ENCODE measurements at regions not wholly inside any gene's neighbourhood (a gene's known extent, or its start where the extent isn't known, plus 50 kb on each side); places are given as distances from the start of the nearest gene placed in this dataset.

DNA sequence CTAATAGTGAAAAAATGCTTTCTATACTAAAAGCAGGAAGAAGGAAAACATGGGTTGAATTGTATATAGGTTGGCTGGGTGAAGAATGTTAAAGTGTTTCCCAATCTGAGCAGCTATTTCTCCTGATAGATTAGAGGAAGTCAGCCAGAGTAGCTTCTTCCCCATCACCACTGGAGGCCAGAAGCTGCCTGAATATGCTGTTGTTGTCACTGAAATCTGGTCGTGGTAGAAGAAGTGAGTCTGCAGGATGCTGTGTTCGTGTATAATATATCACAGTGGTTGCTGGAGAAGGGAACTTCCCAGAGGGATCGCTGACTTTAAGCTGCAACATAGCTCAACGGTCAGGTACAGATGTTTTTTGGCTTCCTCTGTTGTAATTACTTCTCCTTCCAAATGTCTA lies 247.5 kb upstream of the LRATD1 start:
- in situ Hi-C loops (cut with MboI) (no loop called here), intact Hi-C loops (cut with micrococcal nuclease; ENCODE audit: unreplicated experiment) (no loop called here)
- BruUV-seq (replicated peaks) = no TSS peak
- H4K20me1 ChIP-seq (ENCODE audit: control insufficient read depth, insufficient read depth) = no peaks in the 10 kb centered on the region
- 16% methylated on average over 4 of the region's 4 CpGs for WGBS (ENCODE audit: insufficient coverage, insufficient replicate concordance, low lambda C conversion rate, missing lambda C conversion rate)
- peak; percentile 42 for ATAC-seq
- DNase-seq (ENCODE audit: low read depth, low spot score) = no peak
- ChIA-PET RAD21 (ENCODE audit: unreplicated experiment) (interaction anchor here (0.6 to 1.7 kb wide), 12 partner anchors 10 to 518 kb away, joined by 3 to 8 read pairs (median 4); no protein-coding TSS in a partner anchor), SMC1A (ENCODE audit: uncharacterized antibody, unreplicated experiment) (interaction anchor here (0.7 to 3.6 kb wide), 22 partner anchors 9 to 206 kb away, joined by 3 to 18 read pairs (median 5); no protein-coding TSS in a partner anchor), POLR2A (no interaction called here), CTCF (interaction anchor here (0.6 to 2.6 kb wide), 17 partner anchors 9 to 1119 kb away, joined by 3 to 13 read pairs (median 4); no protein-coding TSS in a partner anchor)
- H3K27ac ChIP-seq (ENCODE audit: control insufficient read depth, insufficient read depth) = no peak overlapping the region
- H3K79me2 ChIP-seq (ENCODE audit: control insufficient read depth, insufficient read depth, low read length) = no peaks in the 10 kb centered on the region
- H3K36me3 ChIP-seq (ENCODE audit: control insufficient read depth in 2 of 2, insufficient read depth in 2 of 2, low read length in 1 of 2) = no peaks in the 10 kb centered on the region
- no peak overlapping the region for H3K4me3 ChIP-seq
- no peak overlapping the region for H3K9ac ChIP-seq (ENCODE audit: control insufficient read depth, insufficient read depth, low read length)
- no peak overlapping the region for H3K4me2 ChIP-seq (ENCODE audit: control insufficient read depth, insufficient read depth)
- no peak for FAIRE-seq
- H3K4me1 ChIP-seq (ENCODE audit: control insufficient read depth, insufficient read depth, low read length) = no peaks in the 10 kb centered on the region
- TF ChIP-seq RAD21 (IDR thresholded peaks at IDR 0.05; ENCODE audit: insufficient read depth, low read depth, low read length) (peak; percentile 50; the same call in 1 of the 2 replicates), KAT2A (conservative IDR thresholded peaks at IDR 0.05; ENCODE audit: control insufficient read depth, low read depth, low read length) (no peak), HDAC6 (IDR thresholded peaks at IDR 0.05; ENCODE audit: unreplicated experiment) (no peak), ESRRA (IDR thresholded peaks at IDR 0.05; ENCODE audit: low read length) (no peak), SPI1 (IDR thresholded peaks at IDR 0.05; ENCODE audit: borderline replicate concordance, insufficient read depth, low read depth, low read length) (peak; percentile 25; the same call in 1 of the 2 replicates)
- TF ChIP-seq, protein P1, sequence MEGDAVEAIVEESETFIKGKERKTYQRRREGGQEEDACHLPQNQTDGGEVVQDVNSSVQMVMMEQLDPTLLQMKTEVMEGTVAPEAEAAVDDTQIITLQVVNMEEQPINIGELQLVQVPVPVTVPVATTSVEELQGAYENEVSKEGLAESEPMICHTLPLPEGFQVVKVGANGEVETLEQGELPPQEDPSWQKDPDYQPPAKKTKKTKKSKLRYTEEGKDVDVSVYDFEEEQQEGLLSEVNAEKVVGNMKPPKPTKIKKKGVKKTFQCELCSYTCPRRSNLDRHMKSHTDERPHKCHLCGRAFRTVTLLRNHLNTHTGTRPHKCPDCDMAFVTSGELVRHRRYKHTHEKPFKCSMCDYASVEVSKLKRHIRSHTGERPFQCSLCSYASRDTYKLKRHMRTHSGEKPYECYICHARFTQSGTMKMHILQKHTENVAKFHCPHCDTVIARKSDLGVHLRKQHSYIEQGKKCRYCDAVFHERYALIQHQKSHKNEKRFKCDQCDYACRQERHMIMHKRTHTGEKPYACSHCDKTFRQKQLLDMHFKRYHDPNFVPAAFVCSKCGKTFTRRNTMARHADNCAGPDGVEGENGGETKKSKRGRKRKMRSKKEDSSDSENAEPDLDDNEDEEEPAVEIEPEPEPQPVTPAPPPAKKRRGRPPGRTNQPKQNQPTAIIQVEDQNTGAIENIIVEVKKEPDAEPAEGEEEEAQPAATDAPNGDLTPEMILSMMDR (IDR thresholded peaks at IDR 0.05 in 2 of 3, conservative IDR thresholded peaks at IDR 0.05 in 1 of 3; ENCODE audit: control insufficient read depth in 2 of 3, extremely low read depth in 1 of 3, insufficient read depth in 1 of 3, low read depth in 3 of 3, low read length in 3 of 3) = peak in 1 of 3 experiments; percentile 24; a peak in 2 of 6 replicates
- no peaks in the 10 kb centered on the region for H3K9me3 ChIP-seq (replicated peaks; ENCODE audit: control insufficient read depth, insufficient read depth, low read length)
- no peak overlapping the region for H2AFZ ChIP-seq (ENCODE audit: control insufficient read depth, low read depth, low read length)
- no peaks in the 10 kb centered on the region for H3K27me3 ChIP-seq (replicated peaks in 1 of 2; ENCODE audit: control insufficient read depth in 2 of 2, insufficient read depth in 2 of 2, low read length in 1 of 2)
